PC-9 (cell line): ENCODE measurements at regions not wholly inside any gene's neighbourhood (a gene's known extent, or its start where the extent isn't known, plus 50 kb on each side); places are given as distances from the start of the nearest gene placed in this dataset.

Experiments
- BruUV-seq: library from RNA; stranded (reverse); fragments of 400-500 nt; replicated peaks from 2 replicates; lab custom pipeline; 2021; lab: Mats Ljungman, UMichigan
- CTCF ChIA-PET: fragments of 300-600 bp; sonication (Branson Sonifier 250); formaldehyde crosslinking; loops from one replicate; lab custom pipeline; 2022; ENCODE audit warnings: antibody characterized with exemption; lab: Charles Lee
- POLR2A ChIA-PET: fragments of 300-600 bp; sonication (Branson Sonifier 250); formaldehyde crosslinking; loops from one replicate; lab custom pipeline; 2022; ENCODE audit warnings: antibody characterized with exemption; ENCODE audit not compliant: unreplicated experiment; lab: Charles Lee
- DNase-seq, 2 experiments: peaks; one replicate each; pipeline versions ENCODE4 v3.0.0 to v3.0.0-alpha.2; 2015 to 2022; ENCODE audit warnings: mixed read lengths in 1 of 2
- H2AFZ ChIP-seq: fragments of 200-600 bp; sonication (generic); 2 replicates; pipeline ENCODE4 v1.8.1; 2017; ENCODE audit warnings: antibody characterized with exemption
- H3F3A ChIP-seq: fragments of 200-600 bp; sonication (generic); 2 replicates; pipeline ENCODE4 v1.8.1; 2017; ENCODE audit warnings: antibody characterized with exemption, mild to moderate bottlenecking, low read depth; ENCODE audit not compliant: insufficient read depth
- H3K27ac ChIP-seq: fragments of 200-600 bp; sonication (generic); 2 replicates; pipeline ENCODE4 v1.6.1; 2016; ENCODE audit warnings: mixed run types
- H3K27me3 ChIP-seq: fragments of 200-600 bp; sonication (generic); 2 replicates; pipeline ENCODE4 v1.6.1; 2016; ENCODE audit warnings: low read depth, mixed run types; ENCODE audit not compliant: insufficient read depth
- H3K36me3 ChIP-seq: fragments of 200-600 bp; sonication (generic); 2 replicates; pipeline ENCODE4 v1.6.1; 2016; ENCODE audit warnings: low read depth, mixed run types
- H3K4me1 ChIP-seq: fragments of 200-600 bp; sonication (generic); replicated peaks from 2 replicates; pipeline ENCODE4 v1.6.1; 2016; ENCODE audit warnings: mixed run types; ENCODE audit not compliant: insufficient read depth
- H3K4me2 ChIP-seq: fragments of 200-600 bp; sonication (generic); 2 replicates; pipeline ENCODE4 v1.6.1; 2017; ENCODE audit warnings: mixed run types
- H3K4me3 ChIP-seq: fragments of 200-600 bp; sonication (generic); 2 replicates; pipeline ENCODE4 v1.6.1; 2016; ENCODE audit warnings: mixed run types
- H3K79me2 ChIP-seq: fragments of 200-600 bp; sonication (generic); 2 replicates; pipeline ENCODE4 v1.6.1; 2017; ENCODE audit warnings: low read depth, mixed run types
- H3K9me2 ChIP-seq: fragments of 200-600 bp; sonication (generic); 2 replicates; pipeline ENCODE4 v1.8.1; 2017; ENCODE audit warnings: mild to moderate bottlenecking; ENCODE audit not compliant: insufficient read depth
- H3K9me3 ChIP-seq: fragments of 200-600 bp; sonication (generic); 2 replicates; pipeline ENCODE4 v1.8.1; 2016; ENCODE audit warnings: low read depth; ENCODE audit not compliant: insufficient read depth
- H4K20me1 ChIP-seq: fragments of 200-600 bp; sonication (generic); 2 replicates; pipeline ENCODE4 v1.8.1; 2017; ENCODE audit not compliant: insufficient read depth
- EZH2 ChIP-seq: fragments of 200-600 bp; sonication (generic); IDR thresholded peaks from 2 replicates; pipeline ENCODE4 v1.8.0; 2017; ENCODE audit warnings: antibody characterized with exemption, low read depth
- intact Hi-C: fragments of 100-400 bp; cut with micrococcal nuclease; formaldehyde crosslinking; loops from one replicate; pipeline ENCODE4 v1.10.0; 2022; ENCODE audit not compliant: unreplicated experiment
- TF ChIP-seq, protein P1 (sequence below): fragments of 200-600 bp; sonication (generic); conservative IDR thresholded peaks from 2 replicates; pipeline ENCODE4 v1.6.1; 2017; ENCODE audit warnings: mixed run types, antibody characterized with exemption, mild to moderate bottlenecking, moderate library complexity

GRCh38 chr3:30356866-30357753 lies 249.3 kb upstream of the TGFBR2 start:
- Histone ChIP-seq H3K27ac (no peak overlapping the region), H4K20me1 (no peaks in the 10 kb centered on the region), H3K79me2 (no peaks in the 10 kb centered on the region), H3K9me3 (no peaks in the 10 kb centered on the region), H3K9me2 (no peaks in the 10 kb centered on the region), H3F3A (no peaks in the 10 kb centered on the region), H3K4me3 (no peak overlapping the region), H2AFZ (no peak overlapping the region), H3K36me3 (no peaks in the 10 kb centered on the region), H3K4me1 (peaks cover 7% of the 10 kb centered on the region; the same call in 1 of the 2 replicates), H3K4me2 (no peak overlapping the region), H3K27me3 (no peaks in the 10 kb centered on the region)
- ChIA-PET CTCF (no interaction called here), POLR2A (no interaction called here)
- DNase-seq = peak in 1 of 2 experiments; percentile 46
- BruUV-seq = no TSS peak
- intact Hi-C loops = no loop called here
- TF ChIP-seq, protein P1, sequence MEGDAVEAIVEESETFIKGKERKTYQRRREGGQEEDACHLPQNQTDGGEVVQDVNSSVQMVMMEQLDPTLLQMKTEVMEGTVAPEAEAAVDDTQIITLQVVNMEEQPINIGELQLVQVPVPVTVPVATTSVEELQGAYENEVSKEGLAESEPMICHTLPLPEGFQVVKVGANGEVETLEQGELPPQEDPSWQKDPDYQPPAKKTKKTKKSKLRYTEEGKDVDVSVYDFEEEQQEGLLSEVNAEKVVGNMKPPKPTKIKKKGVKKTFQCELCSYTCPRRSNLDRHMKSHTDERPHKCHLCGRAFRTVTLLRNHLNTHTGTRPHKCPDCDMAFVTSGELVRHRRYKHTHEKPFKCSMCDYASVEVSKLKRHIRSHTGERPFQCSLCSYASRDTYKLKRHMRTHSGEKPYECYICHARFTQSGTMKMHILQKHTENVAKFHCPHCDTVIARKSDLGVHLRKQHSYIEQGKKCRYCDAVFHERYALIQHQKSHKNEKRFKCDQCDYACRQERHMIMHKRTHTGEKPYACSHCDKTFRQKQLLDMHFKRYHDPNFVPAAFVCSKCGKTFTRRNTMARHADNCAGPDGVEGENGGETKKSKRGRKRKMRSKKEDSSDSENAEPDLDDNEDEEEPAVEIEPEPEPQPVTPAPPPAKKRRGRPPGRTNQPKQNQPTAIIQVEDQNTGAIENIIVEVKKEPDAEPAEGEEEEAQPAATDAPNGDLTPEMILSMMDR = no peak
- TF ChIP-seq EZH2 = no peak

DNA sequence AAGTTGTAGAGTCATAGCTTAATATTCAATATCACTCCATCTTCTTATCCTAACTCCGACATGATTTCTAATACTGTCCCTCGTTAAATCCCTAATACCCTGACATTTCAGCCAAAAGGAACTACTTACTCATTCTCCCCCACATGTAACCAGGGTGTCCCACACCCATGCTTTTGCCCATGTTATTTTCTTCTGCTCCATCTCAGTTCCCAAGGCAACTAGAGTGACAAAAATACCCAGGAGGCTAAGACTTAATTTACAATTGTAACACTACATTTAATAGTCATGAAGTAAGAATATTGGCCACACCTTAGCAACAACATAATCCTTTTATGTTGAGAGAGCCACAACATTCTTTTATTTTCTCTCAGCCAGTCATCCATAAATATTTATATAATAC lies 248.5 kb upstream of the TGFBR2 start:
- no peaks in the 10 kb centered on the region for H3K27me3 ChIP-seq
- no peaks in the 10 kb centered on the region for H4K20me1 ChIP-seq
- ChIA-PET POLR2A (no interaction called here), CTCF (no interaction called here)
- no peak overlapping the region for H3K4me2 ChIP-seq
- no TSS peak for BruUV-seq
- intact Hi-C loops = no loop called here
- no peak overlapping the region for H2AFZ ChIP-seq
- no peak overlapping the region for H3K4me3 ChIP-seq
- TF ChIP-seq, protein P1 = no peak
- TF ChIP-seq EZH2 = no peak
- peaks cover 7% of the 10 kb centered on the region; the same call in 1 of the 2 replicates for H3K4me1 ChIP-seq
- H3K9me2 ChIP-seq = no peaks in the 10 kb centered on the region
- H3K79me2 ChIP-seq = no peaks in the 10 kb centered on the region
- H3F3A ChIP-seq = no peaks in the 10 kb centered on the region
- H3K27ac ChIP-seq = no peak overlapping the region
- H3K9me3 ChIP-seq = no peaks in the 10 kb centered on the region
- no peak for DNase-seq
- no peaks in the 10 kb centered on the region for H3K36me3 ChIP-seq

DNA sequence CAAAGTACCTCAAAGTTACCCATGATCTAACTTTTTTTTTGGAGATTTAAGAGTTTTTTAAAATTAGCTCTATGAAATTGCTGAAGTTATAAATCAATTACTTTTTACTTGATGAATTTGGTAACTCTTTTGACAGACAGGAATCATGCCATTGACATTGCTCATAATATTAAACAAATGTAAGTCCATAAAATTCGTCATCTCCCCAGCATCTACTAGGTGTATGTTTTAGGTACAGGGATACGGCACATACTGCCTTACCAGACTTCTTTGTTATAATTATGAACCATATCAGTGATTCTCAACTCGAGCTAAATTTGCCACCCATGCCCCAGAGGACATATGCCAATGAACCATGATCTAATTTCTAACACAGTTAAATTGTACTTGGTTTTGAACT lies 247.5 kb upstream of the TGFBR2 start:
- H3K9me2 ChIP-seq = no peaks in the 10 kb centered on the region
- H3K27me3 ChIP-seq = no peaks in the 10 kb centered on the region
- H3K9me3 ChIP-seq = no peaks in the 10 kb centered on the region
- no peaks in the 10 kb centered on the region for H4K20me1 ChIP-seq
- H3K36me3 ChIP-seq = no peaks in the 10 kb centered on the region
- H3K4me2 ChIP-seq = no peak overlapping the region
- no peak overlapping the region for H2AFZ ChIP-seq
- H3K4me3 ChIP-seq = no peak overlapping the region
- intact Hi-C loops = no loop called here
- no peaks in the 10 kb centered on the region for H3K79me2 ChIP-seq
- peaks cover 7% of the 10 kb centered on the region; the same call in 1 of the 2 replicates for H3K4me1 ChIP-seq
- no peak overlapping the region for H3K27ac ChIP-seq
- TF ChIP-seq, protein P1 = no peak
- TF ChIP-seq EZH2 = no peak
- ChIA-PET POLR2A (no interaction called here), CTCF (no interaction called here)
- no peak for DNase-seq
- BruUV-seq = no TSS peak
- no peaks in the 10 kb centered on the region for H3F3A ChIP-seq
